LNCAP (cell line): ENCODE measurements at regions not wholly inside any gene's neighbourhood (a gene's known extent, or its start where the extent isn't known, plus 50 kb on each side); places are given as distances from the start of the nearest gene placed in this dataset.
A peak's percentile ranks its signal among the peaks of the same experiment; 100 is the strongest.

ENCODE experiments used
- CTCF ChIP-seq: fragments of 450-650 bp; IDR thresholded peaks from 2 replicates; pipeline ENCODE4 v1.5.1; 2017; ENCODE audit warnings: mild to moderate bottlenecking

DNA sequence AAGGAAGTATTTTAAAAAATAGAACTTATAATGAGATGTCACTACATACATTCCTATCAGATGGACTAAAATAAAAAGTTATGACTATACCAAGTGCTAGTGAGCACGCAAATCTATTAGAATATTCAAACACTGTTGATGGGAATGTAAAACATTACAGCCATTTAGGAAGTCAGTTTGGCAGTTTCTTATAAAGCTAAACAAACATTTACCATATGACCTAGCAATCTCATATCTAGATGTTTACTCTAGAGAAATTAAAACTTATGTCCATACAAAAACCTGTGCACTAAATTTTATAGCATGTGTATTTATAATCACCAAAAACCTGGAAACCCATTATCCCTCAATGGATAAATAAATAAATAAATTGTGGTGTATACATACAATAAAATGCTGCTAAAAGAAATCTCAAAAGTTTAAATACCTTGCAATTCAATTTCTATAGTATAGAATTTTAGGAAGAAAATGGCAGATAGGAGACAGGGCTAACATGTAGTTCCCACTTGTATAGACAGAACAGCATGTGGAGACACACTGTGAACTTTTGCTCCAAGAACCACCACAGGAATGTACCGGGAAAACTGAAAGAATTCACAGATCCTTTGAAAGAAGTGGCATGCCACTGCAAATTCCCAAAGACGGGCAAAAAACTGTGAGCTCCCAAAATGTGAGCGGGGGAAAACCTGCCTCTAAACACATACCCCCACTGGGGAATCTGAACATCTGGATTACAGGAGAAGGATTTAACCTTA, 174.6 kb upstream of the SPEF2 start:
- TF ChIP-seq CTCF = no peak

GRCh38 chr5:35440409-35440808, 177.3 kb upstream of the SPEF2 start:
- no peak for TF ChIP-seq CTCF

DNA sequence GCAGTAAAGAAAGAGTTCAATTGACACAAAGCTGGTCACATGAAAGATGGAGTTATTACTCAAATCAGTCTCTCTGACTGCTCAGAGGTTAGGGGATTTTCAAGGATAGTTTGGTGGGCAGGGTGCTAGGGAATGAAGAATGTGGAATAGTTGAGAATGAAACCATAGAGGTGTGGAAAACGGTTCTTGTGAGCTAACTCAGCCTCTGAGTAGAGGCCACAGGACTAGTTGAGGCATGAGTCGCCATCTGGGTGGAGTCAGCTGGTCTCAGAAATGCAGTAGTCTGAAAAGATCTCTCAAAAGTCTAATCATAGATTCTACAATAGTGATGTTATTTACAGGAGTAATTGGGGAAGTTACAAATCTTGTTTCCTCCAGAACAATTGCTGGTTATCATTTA, 178.9 kb upstream of the SPEF2 start:
- TF ChIP-seq CTCF = no peak

- TF ChIP-seq CTCF = no peak
These were observed 179.4 kb upstream of the SPEF2 start for GRCh38 chr5:35438288-35438687.

GRCh38 chr5:35436400-35437057, 181.1 kb upstream of the SPEF2 start:
- peak; percentile 66 for TF ChIP-seq CTCF

DNA sequence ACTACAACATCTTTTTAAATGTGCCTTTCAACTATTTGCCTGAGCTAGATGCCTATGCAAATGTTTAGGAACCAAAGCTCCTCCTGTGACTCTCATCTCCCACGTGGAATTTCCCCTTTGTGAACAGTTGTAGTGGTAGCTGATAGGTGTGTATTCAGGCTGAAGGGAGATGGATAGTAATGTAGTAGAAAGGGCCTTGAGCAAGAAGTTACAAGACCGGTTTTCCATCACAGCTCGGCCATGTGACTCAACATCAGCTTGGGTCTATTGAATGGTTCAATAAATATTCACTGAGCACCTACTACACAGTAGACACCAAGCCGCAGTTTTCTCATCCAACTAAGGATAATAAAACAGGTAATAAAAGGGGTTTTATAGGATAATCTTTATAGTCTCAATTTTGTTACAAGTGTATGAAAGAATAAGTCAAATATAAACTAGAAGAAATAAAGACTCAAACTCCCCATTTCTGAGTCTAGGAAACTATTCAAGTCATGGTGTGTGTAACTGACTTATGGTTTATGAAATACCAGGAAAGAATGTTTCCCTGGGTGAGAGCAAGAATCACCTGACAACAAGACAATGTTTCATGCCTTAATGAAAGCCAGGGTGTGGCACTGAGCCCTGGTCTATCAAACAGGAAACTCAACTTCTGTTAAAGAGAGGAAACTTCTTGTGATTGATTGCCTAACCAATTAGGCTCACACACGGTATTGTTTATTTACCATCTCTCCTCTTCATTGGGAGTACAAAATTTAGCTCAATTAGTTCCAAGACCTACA, 187.1 kb upstream of the SPEF2 start:
- no peak for TF ChIP-seq CTCF

DNA sequence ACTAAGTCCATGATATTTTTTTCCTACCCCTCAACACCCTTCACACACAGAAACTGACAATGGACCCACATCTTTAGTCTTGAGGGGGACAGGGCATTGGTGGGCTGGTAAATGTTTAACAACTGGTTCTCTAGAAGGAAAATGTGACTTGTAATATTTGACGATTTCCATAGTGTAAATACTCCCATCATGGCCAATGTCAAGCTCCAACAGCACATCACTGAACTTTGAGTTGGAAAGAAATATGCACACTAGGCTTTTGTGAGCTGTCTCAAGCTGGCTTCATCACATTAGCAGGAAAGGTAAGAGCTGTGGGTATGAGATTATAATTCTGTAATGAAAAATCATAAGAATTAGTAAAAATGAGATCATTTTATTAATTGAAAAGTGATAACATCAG, 189.9 kb upstream of the PRLR start:
- no peak for TF ChIP-seq CTCF
